GM18907 (cell line): ENCODE measurements at regions not wholly inside any gene's neighbourhood (a gene's known extent, or its start where the extent isn't known, plus 50 kb on each side); places are given as distances from the start of the nearest gene placed in this dataset.

ENCODE experiments used
- ATAC-seq: cut with Tn5 transposase; IDR thresholded peaks from one replicate; pipeline ENCODE4 v1.9.1; 2021; ENCODE audit warnings: mild to moderate bottlenecking, moderate library complexity; ENCODE audit not compliant: unreplicated experiment

DNA sequence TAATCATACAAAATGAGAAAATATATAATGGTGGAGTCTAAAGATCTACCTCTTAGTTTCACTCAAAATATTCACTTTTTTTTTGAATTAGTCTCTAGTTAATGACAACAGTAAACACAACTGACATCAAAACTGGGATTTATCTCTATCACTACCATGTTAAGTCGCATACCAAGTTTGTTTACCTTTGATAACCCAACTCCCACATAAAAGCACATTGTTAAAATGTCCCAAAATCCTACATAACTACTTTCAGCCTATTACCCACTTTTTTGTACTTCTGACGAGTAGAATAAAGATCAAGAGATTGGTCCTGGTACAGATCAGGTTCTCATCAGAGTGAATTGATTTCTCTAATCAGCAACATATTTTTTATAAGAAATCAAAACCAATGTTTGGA lies 518.5 kb downstream of the EPHA3 start:
- ATAC-seq, result no peak

DNA sequence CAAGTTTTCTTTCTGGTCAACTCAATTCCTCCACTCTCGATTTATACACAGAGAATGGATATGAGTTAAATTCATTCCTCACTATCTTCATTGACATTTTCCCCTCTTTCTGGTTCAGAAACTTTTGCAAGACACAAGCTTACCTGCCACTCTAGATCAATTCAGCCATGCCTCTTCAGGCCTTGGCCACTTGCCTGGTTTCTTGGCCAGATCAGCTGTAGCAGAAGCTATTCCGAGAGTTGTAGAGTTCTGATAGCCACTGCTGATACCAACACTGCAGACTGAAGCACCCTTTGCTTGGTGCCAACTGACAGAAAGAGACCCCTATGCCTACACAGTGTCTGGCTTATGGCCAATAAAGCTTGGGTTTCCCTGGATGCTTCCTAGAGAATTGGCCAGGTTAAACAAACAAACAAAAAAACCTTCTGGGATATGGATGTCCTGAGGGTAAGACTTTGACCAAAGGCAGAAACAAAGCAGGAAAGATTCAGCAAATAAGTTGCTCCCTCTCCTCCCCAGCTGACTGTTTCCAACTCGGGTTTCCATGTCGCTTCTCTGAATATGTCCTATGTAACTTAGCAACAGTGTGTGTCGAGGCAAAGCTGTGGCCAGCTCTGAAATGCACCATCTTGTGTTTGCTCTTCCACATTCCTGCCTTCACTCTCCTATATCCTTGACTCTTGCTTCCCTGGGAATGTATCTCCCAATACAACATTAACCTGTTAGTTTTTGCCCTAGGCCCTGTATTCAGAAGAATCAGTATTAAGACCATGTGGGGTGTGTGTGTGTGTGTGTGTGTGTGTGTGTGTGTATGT lies 521.6 kb downstream of the EPHA3 start:
- ATAC-seq, result no peak

DNA sequence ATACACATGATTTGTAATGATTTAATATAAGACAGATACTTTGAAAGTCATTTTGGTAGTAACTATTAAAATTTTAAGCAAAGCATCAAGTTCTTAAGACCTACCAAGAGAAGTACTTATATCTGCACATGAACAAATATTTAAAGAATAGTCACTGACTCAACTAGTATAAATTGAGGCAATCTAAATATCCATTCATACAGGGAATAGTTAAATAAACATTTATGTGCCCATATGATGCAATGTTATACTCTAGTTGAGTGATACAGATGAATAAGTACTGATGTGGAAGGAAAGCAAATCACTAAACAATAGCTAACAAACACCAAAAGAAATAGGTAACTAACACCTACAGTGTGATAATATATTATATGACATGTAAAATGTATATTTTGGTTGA lies 527.7 kb downstream of the EPHA3 start:
- ATAC-seq, result no peak

- ATAC-seq, result no peak
Measured at GRCh38 chr3:89644716-89645115, 537.3 kb downstream of the EPHA3 start.

GRCh38 chr3:89649431-89649830 lies 542.0 kb downstream of the EPHA3 start:
- no peak for ATAC-seq

- ATAC-seq, result no peak
Measured at GRCh38 chr3:89654031-89654430, 546.6 kb downstream of the EPHA3 start.

GRCh38 chr3:89656388-89656787 lies 549.0 kb downstream of the EPHA3 start:
- ATAC-seq, result no peak

DNA sequence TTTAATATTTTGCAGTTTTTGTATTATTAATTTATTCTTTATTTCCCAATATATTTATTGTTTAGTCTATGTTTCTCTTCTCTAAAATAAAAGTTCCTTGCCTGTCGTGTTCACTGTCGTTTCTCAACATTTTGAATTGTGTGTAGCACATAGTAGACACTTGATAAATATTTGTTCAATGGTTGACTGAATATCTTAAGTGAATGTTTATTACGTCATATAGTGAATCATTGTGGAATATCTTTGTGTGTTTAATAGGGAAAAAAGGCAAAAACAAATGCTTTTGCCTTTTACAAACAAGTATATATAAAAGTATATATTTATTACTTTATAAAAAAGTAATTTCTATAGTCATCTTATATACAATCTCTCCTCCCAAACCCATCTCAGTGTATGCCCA lies 572.3 kb downstream of the EPHA3 start:
- ATAC-seq, result no peak

GRCh38 chr3:89682556-89682955 lies 575.1 kb downstream of the EPHA3 start:
- ATAC-seq, result no peak

DNA sequence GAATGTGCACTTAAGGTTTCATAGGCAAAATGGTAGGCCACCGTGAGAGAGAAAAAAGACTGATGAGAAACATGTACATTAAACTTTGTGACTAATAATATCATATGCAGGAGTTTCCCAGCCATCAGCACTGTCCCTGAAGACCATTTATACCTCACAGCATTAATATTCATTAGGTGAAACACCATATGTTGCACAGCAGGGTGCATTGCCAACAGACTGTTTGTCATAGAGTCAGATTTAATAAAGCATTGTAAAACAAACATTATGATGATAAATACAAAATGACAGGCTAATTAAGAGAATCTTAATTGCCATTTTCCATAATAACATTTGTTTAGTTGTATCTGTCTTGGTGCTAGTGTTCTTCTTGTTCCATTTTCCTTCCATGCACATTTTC lies 578.3 kb downstream of the EPHA3 start:
- no peak for ATAC-seq

DNA sequence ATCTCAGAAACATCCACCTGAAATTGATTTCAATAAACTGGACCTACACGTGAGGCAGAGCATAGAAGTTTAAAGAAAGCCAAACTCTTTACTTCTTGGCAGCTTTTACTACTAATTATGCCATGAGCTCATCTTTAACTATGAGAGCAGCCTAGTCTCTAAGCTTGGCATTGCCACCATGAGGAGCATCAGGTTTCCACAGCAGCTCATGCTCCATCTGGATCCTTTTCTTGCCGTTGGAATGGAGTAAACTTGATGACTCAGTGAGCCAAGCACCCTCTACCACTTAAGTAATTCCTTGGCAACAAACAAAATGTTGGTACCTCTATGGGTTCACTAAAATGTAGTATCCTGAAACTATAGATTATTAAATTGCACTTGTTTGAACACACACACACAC lies 583.2 kb downstream of the EPHA3 start:
- ATAC-seq, result no peak

DNA sequence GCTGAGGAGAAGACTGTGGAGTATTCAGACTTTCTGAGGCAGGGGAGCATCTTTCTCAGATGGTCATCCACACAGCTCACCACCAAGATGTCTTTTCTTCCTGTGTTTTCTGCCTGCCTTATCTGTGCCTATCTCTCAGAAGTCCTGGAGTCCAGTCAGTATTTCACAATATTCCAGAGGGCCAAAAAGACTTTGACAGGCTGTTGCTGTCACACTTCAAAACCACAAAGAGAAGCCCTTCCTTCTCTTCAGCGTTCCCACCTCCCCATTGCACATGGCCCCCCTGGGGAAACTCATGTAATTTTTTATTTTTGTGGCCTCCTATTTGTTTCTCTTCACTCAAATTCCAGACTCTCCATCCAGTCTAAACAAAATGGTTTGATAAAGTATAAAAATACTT lies 585.2 kb downstream of the EPHA3 start:
- no peak for ATAC-seq

DNA sequence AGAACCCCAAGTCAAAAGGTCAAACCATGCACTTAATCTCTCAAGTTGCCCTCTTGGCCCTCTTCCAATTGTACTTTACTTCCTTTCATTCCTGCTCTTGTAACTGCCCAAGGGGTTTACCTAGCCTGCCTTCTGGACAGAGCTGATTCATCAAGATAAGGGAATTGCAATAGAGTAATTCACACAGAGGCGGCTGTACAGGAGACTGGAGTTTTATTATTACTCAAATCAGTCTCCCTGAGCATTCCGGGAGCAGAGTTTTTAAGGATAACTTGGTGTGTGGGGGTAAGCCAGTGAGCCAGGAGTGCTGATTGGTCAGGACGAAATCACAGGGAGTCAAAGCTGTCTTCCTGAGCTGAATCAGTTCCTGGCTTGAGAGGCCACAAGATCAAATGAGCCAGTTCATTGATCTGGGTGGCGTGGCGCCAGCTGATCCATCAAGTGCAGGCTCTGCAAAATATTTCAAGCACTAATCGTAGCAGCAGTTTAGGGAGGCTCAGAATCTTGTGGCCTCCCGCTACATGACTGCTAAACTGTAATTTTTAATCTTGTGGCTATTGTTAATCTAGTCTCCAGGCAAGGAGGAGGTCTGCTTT lies 590.0 kb downstream of the EPHA3 start:
- ATAC-seq, result no peak

DNA sequence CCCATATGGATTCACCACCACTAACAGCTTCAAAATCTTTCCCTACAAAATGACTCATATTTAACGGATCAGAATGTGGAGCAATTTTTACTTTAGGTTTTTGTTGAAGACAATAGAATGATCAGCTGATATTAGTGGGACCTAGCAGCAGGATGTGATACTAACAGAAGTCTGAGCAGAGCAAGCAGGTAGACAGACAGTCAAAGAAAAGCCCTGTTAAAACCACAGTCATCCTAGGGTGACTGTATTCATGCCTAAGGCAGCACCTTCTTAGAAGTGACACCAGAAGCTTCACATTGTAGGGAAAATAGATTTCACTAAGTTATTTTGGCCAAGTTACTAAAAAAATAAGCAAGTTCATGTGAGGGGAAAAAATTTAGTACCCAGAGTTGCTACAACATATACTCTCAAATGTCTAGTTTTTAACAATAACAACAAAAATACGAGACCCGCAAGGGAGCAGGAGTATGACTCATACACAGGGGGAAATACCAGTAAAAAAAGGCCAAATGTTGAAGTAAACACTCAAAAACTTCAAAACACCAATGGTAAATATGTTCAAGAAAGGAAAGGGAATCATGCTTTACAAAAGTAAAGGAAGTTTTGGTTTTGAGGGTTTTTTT lies 590.9 kb downstream of the EPHA3 start:
- ATAC-seq, result no peak

DNA sequence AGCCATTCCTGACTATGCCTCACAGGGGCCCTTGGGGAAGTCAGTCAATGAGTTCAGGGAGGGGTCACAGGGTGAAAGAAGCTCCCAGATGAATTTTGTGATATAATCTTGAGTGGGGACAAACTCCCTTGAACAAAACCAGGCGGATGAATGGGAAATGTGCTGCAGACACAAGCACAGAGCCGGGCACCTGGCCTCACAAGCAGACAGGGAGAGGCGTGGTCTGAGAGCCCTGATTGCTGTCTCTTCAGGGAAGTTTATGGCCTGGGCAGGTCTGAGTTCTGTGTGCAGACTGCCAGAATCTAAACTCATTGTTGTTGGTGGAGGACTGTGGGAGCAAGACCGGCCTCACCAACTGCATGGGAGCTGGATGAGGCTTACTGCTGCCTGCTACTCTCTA lies 591.8 kb downstream of the EPHA3 start:
- no peak for ATAC-seq

GRCh38 chr3:89699771-89700170 lies 592.4 kb downstream of the EPHA3 start:
- no peak for ATAC-seq

DNA sequence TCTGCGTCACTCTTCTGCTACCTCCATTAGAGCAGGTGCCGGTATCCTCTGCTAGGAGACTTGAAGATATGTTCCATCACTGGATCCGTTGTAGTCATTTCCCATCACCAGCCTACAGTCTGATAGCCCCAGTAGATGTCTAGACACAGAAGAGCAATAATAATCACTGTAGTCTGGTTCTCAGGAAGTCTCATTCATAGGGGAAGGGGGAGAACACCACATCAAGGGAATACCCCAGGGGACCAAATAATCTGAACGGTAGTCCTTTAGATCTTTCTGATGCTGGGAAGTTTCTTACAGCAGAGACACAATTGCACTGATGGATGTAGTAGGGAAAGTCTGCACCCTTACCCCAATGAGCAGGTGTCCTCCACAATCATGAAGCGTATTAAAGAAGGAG lies 595.0 kb downstream of the EPHA3 start:
- no peak for ATAC-seq

DNA sequence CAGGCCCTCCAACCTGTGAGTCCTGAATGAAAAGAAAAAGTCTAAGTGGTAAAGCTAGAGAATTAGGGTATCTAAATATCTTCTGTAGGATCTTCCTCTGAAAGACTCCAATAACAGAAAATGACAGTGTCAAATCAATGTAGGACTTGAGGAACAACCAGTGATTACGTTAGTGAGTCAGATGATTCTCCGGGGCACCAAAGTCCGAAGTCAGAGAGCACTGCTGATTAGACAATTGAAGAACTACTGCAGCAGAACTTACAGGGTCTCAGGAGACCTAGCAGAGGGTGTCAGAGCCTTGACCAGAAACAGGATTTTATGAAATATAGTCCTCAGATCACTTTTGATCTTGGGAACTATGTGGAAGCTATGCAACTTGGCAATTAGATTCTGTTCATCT lies 605.8 kb downstream of the EPHA3 start:
- ATAC-seq, result no peak

DNA sequence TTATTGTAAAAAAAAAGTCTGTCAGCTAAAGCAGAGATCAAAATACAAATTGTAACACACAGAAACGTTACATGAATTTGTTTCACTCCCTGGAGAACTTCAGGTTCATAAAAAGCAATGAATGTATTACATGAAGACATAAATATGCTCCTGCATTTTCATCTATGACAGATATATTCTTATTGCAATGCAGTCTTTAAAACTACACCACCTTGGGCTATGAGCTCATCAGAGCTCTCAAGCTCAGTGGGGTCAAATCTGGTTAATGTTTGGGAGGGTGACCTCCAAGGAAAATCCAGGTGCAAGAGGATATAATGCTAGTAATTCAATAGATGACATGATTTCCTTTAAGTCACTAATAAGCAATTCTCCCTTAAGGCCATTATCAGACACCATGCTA lies 606.8 kb downstream of the EPHA3 start:
- no peak for ATAC-seq

GRCh38 chr3:89740080-89740880 lies 632.9 kb downstream of the EPHA3 start:
- no peak for ATAC-seq

- no peak for ATAC-seq
Measured at GRCh38 chr3:89740881-89741177, 633.4 kb downstream of the EPHA3 start.

GRCh38 chr3:89742546-89742945 lies 635.1 kb downstream of the EPHA3 start:
- ATAC-seq, result no peak
